Peyer's patch (tissue), 4 donors: ENCODE measurements at regions not wholly inside any gene's neighbourhood (a gene's known extent, or its start where the extent isn't known, plus 50 kb on each side); places are given as distances from the start of the nearest gene placed in this dataset.

Experiments
- DNase-seq, 3 donors: peaks; one replicate each; pipeline ENCODE4 v3.0.0-alpha.2; 2017 to 2019
- H3K27ac ChIP-seq, 4 donors: fragments of 200-600 bp; sonication (generic); one replicate each; pipeline ENCODE4 v1.5.1; 2016 to 2019
- H3K27me3 ChIP-seq, 2 donors: fragments of 200-600 bp; sonication (generic); one replicate each; pipeline ENCODE4 v1.5.1; 2019
- H3K36me3 ChIP-seq, 3 donors: fragments of 200-600 bp; sonication (generic); one replicate each; pipeline ENCODE4 v1.5.1; 2016 to 2019
- H3K4me1 ChIP-seq, 4 donors: fragments of 200-600 bp; sonication (generic); one replicate each; pipeline ENCODE4 v1.5.1; 2016 to 2019
- H3K4me3 ChIP-seq, 4 donors: fragments of 200-600 bp; sonication (generic); 1 replicate in 3 of 4; 2 replicates in 1 of 4; pipeline ENCODE4 v1.5.1; 2016 to 2019; ENCODE audit warnings: mild to moderate bottlenecking in 1 of 4
- H3K9me3 ChIP-seq, 4 donors: fragments of 200-600 bp; sonication (generic); one replicate each; pipeline ENCODE4 v1.5.1; 2016 to 2019; ENCODE audit warnings: mild to moderate bottlenecking in 1 of 4
- POLR2A ChIP-seq, 2 donors: fragments of 450-650 bp; IDR thresholded peaks; one replicate each; pipeline ENCODE4 v1.5.1; 2017; ENCODE audit warnings: antibody characterized with exemption in 2 of 2, mild to moderate bottlenecking in 2 of 2, moderate library complexity in 2 of 2
- TF ChIP-seq, protein P1 (sequence below), 6 experiments: fragments of 450-650 bp in 4 of 6; fragments of 200-600 bp in 2 of 6; sonication (generic) in 1 of 6; IDR thresholded peaks; one replicate each; pipeline ENCODE4 v1.5.1; 2017 to 2019; ENCODE audit warnings: antibody characterized with exemption in 6 of 6, mild to moderate bottlenecking in 3 of 6, moderate library complexity in 1 of 6

- no peaks in the 10 kb centered on the region for H3K36me3 ChIP-seq
- H3K9me3 ChIP-seq: no peaks in the 10 kb centered on the region
- no peaks in the 10 kb centered on the region for H3K4me1 ChIP-seq
- H3K4me3 ChIP-seq: no peak overlapping the region
- TF ChIP-seq, protein P1, sequence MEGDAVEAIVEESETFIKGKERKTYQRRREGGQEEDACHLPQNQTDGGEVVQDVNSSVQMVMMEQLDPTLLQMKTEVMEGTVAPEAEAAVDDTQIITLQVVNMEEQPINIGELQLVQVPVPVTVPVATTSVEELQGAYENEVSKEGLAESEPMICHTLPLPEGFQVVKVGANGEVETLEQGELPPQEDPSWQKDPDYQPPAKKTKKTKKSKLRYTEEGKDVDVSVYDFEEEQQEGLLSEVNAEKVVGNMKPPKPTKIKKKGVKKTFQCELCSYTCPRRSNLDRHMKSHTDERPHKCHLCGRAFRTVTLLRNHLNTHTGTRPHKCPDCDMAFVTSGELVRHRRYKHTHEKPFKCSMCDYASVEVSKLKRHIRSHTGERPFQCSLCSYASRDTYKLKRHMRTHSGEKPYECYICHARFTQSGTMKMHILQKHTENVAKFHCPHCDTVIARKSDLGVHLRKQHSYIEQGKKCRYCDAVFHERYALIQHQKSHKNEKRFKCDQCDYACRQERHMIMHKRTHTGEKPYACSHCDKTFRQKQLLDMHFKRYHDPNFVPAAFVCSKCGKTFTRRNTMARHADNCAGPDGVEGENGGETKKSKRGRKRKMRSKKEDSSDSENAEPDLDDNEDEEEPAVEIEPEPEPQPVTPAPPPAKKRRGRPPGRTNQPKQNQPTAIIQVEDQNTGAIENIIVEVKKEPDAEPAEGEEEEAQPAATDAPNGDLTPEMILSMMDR (IDR thresholded peaks at IDR 0.05): no peak
- TF ChIP-seq POLR2A (IDR thresholded peaks at IDR 0.05): no peak
- DNase-seq: no peak
- no peaks in the 10 kb centered on the region for H3K27me3 ChIP-seq
- no peak overlapping the region for H3K27ac ChIP-seq
These were observed 325.6 kb downstream of the THBS2 start for GRCh38 chr6:168928012-168928411.

DNA sequence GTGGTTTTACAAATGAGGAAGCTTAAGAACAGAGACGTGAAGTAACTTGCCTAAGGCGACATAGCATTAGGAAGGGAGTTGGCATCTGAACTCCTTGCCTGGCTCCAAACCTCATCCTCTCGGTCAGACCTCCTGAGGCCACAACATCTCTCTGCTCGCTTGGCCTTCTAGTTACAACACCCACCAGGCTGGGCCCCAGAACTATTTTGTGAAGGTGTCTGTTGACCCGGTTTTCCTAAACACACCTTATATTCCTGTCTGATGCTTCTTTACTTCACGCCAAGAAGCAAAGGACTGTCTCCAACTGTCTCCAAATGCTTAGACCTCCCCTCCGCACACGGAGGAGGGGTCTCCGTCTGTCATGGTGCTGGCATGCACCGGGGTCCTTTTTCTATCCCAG lies 326.6 kb downstream of the THBS2 start:
- TF ChIP-seq, protein P1 (IDR thresholded peaks at IDR 0.05): no peak
- no peak for TF ChIP-seq POLR2A (IDR thresholded peaks at IDR 0.05)
- no peak for DNase-seq
- Histone ChIP-seq H3K4me3 (no peak overlapping the region), H3K27me3 (no peaks in the 10 kb centered on the region), H3K27ac (no peak overlapping the region), H3K9me3 (no peaks in the 10 kb centered on the region), H3K4me1 (no peaks in the 10 kb centered on the region), H3K36me3 (no peaks in the 10 kb centered on the region)

DNA sequence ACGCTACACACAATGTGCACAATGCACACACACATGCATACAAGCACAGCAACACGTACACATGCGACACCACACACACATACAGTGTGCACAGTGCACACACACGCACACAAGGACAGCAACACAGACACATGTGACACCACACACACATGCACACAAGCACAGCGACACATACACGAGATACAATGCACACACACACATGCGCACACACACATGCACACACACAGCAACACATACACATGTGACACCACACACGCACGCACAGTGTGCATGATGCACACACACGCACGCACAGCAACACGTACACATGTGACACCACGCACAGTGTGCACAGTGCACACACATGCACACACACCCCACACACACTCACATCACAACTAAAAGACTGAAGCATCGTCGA lies 327.3 kb downstream of the THBS2 start:
- H3K27me3 ChIP-seq: no peaks in the 10 kb centered on the region
- TF ChIP-seq, protein P1 (IDR thresholded peaks at IDR 0.05): no peak
- TF ChIP-seq POLR2A (IDR thresholded peaks at IDR 0.05): no peak
- no peaks in the 10 kb centered on the region for H3K9me3 ChIP-seq
- no peaks in the 10 kb centered on the region for H3K4me1 ChIP-seq
- no peaks in the 10 kb centered on the region for H3K36me3 ChIP-seq
- no peak for DNase-seq
- no peak overlapping the region for H3K4me3 ChIP-seq
- H3K27ac ChIP-seq: no peak overlapping the region

GRCh38 chr6:168925671-168926070 lies 328.0 kb downstream of the THBS2 start:
- no peak overlapping the region for H3K4me3 ChIP-seq
- H3K27me3 ChIP-seq: no peaks in the 10 kb centered on the region
- no peaks in the 10 kb centered on the region for H3K9me3 ChIP-seq
- DNase-seq: no peak
- H3K36me3 ChIP-seq: no peaks in the 10 kb centered on the region
- no peak overlapping the region for H3K27ac ChIP-seq
- TF ChIP-seq, protein P1 (IDR thresholded peaks at IDR 0.05): no peak
- no peak for TF ChIP-seq POLR2A (IDR thresholded peaks at IDR 0.05)
- H3K4me1 ChIP-seq: no peaks in the 10 kb centered on the region

GRCh38 chr6:168923171-168923570 lies 330.5 kb downstream of the THBS2 start:
- H3K4me3 ChIP-seq: no peak overlapping the region
- no peaks in the 10 kb centered on the region for H3K27me3 ChIP-seq
- H3K4me1 ChIP-seq: no peaks in the 10 kb centered on the region
- no peaks in the 10 kb centered on the region for H3K9me3 ChIP-seq
- no peaks in the 10 kb centered on the region for H3K36me3 ChIP-seq
- no peak for DNase-seq
- TF ChIP-seq, protein P1 (IDR thresholded peaks at IDR 0.05): no peak
- no peak for TF ChIP-seq POLR2A (IDR thresholded peaks at IDR 0.05)
- no peak overlapping the region for H3K27ac ChIP-seq

- Histone ChIP-seq H3K36me3 (no peaks in the 10 kb centered on the region), H3K27ac (no peak overlapping the region)
These were observed 331.2 kb downstream of the THBS2 start for GRCh38 chr6:168922436-168922835.

More at GRCh38 chr6:168922436-168922835, 331.2 kb downstream of the THBS2 start:
- DNase-seq: no peak
- TF ChIP-seq, protein P1 (IDR thresholded peaks at IDR 0.05): no peak
- no peak for TF ChIP-seq POLR2A (IDR thresholded peaks at IDR 0.05)
- no peaks in the 10 kb centered on the region for H3K27me3 ChIP-seq
- H3K4me3 ChIP-seq: no peak overlapping the region
- H3K4me1 ChIP-seq: no peaks in the 10 kb centered on the region
- no peaks in the 10 kb centered on the region for H3K9me3 ChIP-seq
